HG03280 (cell line): ENCODE measurements at regions not wholly inside any gene's neighbourhood (a gene's known extent, or its start where the extent isn't known, plus 50 kb on each side); places are given as distances from the start of the nearest gene placed in this dataset.

Source experiments
- ATAC-seq: cut with Tn5 transposase; IDR thresholded peaks from one replicate; pipeline ENCODE4 v1.9.1; 2021; ENCODE audit warnings: mild to moderate bottlenecking, moderate library complexity; ENCODE audit not compliant: unreplicated experiment

- no peak for ATAC-seq
Measured at GRCh38 chr1:239913141-239913585, 178.5 kb upstream of the FMN2 start.

GRCh38 chr1:239914751-239915231, 176.9 kb upstream of the FMN2 start:
- no peak for ATAC-seq

- ATAC-seq: no peak
Measured at GRCh38 chr1:239918634-239919033, 173.0 kb upstream of the FMN2 start.

GRCh38 chr1:239920214-239920613, 171.5 kb upstream of the FMN2 start:
- no peak for ATAC-seq

- no peak for ATAC-seq
Measured at GRCh38 chr1:239922778-239923522, 168.7 kb upstream of the FMN2 start.

GRCh38 chr1:239924741-239925350, 166.8 kb upstream of the FMN2 start:
- no peak for ATAC-seq

GRCh38 chr1:239926184-239926583, 165.5 kb upstream of the FMN2 start:
- ATAC-seq: no peak

- ATAC-seq: no peak
Measured at GRCh38 chr1:239929317-239929716, 162.4 kb upstream of the FMN2 start.

- ATAC-seq: no peak
Measured at GRCh38 chr1:239930686-239931262, 160.9 kb upstream of the FMN2 start.

- ATAC-seq: no peak
Measured at GRCh38 chr1:239931341-239931740, 160.3 kb upstream of the FMN2 start.

GRCh38 chr1:239939602-239940001, 152.1 kb upstream of the FMN2 start:
- no peak for ATAC-seq

GRCh38 chr1:239943761-239944160, 147.9 kb upstream of the FMN2 start:
- no peak for ATAC-seq

- no peak for ATAC-seq
Measured at GRCh38 chr1:239944666-239945065, 147.0 kb upstream of the FMN2 start.

- ATAC-seq: no peak
Measured at GRCh38 chr1:239947801-239948200, 143.9 kb upstream of the FMN2 start.

- peak; percentile 69 for ATAC-seq
Measured at GRCh38 chr1:239951511-239952140, 140.1 kb upstream of the FMN2 start.

GRCh38 chr1:239952348-239953308, 139.1 kb upstream of the FMN2 start:
- ATAC-seq: peak; percentile 45

- no peak for ATAC-seq
Measured at GRCh38 chr1:239954836-239955235, 136.8 kb upstream of the FMN2 start.

GRCh38 chr1:239955431-239955830, 136.3 kb upstream of the FMN2 start:
- no peak for ATAC-seq

GRCh38 chr1:239956263-239956662, 135.4 kb upstream of the FMN2 start:
- no peak for ATAC-seq

GRCh38 chr1:239958063-239958462, 133.6 kb upstream of the FMN2 start:
- no peak for ATAC-seq
